NCI-H345 treated with DMSO at 0.1 percent for 48 hours (cell line): ENCODE measurements at regions not wholly inside any gene's neighbourhood (a gene's known extent, or its start where the extent isn't known, plus 50 kb on each side); places are given as distances from the start of the nearest gene placed in this dataset.
"Not testable (repeated sequence)": the region's sequence is repeated elsewhere in the genome, so short reads cannot be mapped to it uniquely, and the experiment has no call there.

ENCODE experiments used
- DNase-seq: peaks from one replicate; lab custom pipeline; 2025; ENCODE audit not compliant: unreplicated experiment; lab: John Stamatoyannopoulos, UW

DNA sequence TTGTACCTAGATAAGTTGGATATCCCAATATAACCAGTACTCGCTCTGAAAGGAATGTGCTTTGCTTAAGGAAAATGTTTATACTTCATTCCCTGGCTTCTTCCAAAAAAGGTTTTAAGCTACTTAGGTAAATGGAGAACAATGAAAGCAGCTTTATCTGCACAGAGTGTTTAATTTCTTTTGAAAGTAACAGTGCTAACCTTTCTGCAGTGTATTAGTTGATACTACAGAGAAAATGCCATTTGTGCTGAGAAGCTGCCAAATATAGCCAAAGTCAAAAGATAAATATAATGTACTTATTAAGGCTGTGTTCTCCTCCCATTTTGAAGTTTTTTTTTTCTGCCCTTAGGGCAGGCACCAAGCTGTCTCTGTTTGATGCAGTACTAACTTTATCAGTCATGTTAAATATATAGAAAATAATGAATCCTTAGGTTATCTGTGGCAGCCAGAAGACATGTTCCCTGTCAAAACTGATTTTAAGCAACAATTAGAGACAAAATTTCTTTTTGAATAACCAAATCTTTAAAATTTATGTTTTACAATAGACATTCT is 145.4 kb upstream of the KITLG start:
- no peak for DNase-seq

- no peak for DNase-seq
Observed at GRCh38 chr12:88723219-88723618, 142.9 kb upstream of the KITLG start.

- DNase-seq = no peak
Observed at GRCh38 chr12:88720785-88721650, 140.7 kb upstream of the KITLG start.

DNA sequence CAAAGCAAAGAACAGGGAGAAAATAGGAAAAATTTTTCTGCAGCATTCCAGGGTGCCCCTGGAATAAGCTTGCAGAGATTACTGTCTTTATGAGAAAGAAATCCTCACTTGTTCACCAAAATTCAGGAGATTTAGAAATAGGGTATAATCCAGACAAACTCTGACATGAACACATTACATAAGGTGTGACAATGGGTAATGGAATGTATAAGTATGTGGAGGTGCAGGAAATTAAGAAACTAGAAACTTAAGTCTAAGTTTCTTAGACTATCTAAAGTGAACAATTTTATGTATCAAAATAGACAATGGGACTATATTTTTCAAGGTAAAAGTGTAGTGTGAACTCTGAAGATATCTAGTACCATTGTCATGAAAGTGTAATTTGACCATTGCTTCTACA is 140.0 kb upstream of the KITLG start:
- DNase-seq = no peak

DNA sequence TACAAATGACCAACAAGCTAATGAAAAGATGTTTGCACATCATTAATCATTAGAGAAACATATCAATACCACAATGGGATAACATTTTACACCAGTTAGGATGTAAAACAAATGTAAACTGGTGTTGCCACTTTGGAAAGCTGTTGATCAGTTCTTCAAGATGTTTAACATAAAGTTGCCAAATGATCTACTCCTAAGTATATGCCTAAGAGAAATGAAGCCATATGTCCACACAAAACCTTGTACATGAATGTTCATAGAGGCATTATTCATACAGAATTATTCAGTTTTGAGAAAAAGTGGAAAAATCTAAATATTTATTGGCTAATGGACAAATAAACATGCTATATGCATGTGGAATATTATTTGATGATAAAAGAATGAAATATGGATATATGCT is 136.9 kb upstream of the KITLG start:
- DNase-seq = no peak

GRCh38 chr12:88716240-88716639 is 136.0 kb upstream of the KITLG start:
- DNase-seq = no peak

DNA sequence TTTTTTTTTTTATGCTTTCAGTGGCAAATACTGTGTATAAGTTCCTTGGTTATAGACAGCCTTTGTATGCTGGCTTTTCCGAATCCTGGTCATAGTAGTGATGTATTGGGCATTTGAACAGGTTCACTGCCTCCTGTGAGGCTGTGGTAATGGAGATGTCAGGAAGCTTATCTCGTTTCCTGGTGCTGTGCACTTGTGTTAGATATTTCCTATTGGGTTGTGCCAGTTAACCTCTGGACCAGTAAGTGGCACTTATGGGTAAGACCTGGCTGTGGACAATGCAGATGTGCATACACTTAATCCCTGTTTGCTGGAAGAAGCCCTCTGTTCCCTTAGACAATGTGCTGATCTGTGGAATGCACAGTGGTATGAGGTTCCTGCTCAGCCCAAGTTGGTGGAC is 135.4 kb upstream of the KITLG start:
- DNase-seq = no peak

GRCh38 chr12:88714263-88714882 is 134.1 kb upstream of the KITLG start:
- not testable (repeated sequence) for DNase-seq

GRCh38 chr12:88707800-88708199 is 127.5 kb upstream of the KITLG start:
- no peak for DNase-seq

GRCh38 chr12:88706286-88706685 is 126.0 kb upstream of the KITLG start:
- no peak for DNase-seq

GRCh38 chr12:88703790-88704189 is 123.5 kb upstream of the KITLG start:
- no peak for DNase-seq

DNA sequence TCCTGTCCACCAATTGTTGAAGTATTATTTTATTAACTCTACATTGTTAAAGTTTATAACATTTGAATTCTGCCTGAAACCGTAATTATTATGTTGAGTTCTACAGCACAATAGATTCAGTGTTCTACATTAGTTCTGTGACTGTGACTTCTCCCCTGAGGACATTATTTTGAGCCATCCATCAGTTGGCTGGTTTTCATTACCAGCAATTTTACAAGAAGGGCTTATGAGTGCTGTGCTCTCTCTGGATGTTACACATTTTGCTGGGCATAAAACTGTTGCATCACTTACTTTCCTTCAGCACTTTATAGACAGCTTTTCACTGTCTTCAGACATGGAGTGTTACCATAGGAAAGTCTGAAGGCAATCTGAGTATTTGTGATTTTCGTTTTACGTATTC is 118.2 kb upstream of the KITLG start:
- no peak for DNase-seq

DNA sequence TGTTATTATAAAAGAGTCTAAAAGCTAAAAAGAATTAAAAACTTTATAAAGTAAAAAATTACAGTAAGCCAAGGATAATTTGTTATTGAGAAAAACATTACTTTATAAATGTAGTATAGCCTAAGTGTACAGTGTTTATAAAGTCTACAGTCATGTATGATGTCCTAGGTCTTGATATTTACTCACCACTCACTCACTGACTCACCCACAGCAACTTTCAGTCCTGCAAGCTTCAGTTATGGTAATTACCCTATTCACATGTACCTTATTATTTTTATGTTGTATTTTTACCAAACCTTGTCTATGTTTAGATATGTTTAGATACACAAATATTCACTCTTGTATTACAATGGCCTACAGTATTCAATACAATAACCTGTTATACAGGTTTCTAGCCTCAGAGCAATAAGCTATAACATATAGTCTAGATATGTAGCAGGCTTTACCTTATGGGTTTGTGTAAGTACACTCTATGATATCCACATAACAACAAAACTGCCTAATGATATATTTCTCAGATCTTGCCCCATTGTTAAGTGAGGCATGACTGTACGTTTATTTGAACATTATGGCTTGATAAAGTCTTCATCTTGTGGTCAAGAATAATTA is 113.7 kb upstream of the KITLG start:
- DNase-seq = no peak

- DNase-seq = no peak
Observed at GRCh38 chr12:88691811-88692210, 111.5 kb upstream of the KITLG start.

DNA sequence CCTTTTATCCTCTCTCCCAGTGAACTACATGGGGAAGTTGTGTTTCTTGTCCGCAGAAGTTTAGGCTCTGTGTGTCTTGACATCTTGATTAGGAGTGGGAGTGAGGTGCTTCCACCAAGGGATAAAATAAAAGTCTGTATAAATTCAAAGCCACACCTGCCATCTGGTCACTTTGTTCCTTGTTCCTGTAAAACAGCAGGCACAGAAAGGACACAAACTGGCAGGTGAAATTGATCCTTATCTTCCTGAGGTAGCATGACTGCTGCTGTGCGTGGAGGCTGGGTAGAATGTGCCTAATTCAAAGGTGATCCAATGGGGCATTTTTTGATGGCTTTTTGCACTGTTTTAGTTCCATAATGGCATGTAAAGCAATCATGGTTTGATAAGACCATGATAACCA is 104.3 kb upstream of the KITLG start:
- DNase-seq = no peak

- DNase-seq = no peak
Observed at GRCh38 chr12:88684170-88684569, 103.9 kb upstream of the KITLG start.

- DNase-seq = no peak
Observed at GRCh38 chr12:88683628-88684027, 103.4 kb upstream of the KITLG start.

DNA sequence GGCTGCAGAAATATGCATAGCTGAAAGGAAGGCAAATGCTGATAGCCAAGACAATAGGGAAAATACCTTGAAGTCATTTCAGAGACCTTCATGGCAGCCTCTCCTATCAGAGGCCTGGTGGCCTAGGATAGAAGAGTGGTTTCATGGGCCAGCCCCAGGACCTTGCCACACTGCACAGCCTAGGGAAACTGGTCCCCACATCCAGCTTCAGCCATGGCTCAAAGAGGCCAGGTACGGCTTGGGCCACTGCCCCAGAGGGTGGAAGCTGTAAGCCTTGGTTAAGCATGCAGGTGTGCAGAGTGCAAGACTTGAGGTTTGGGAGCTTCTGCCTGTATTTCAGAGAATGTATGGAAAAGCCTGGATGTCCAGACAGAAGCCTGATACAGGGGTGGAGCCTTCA is 101.0 kb upstream of the KITLG start:
- no peak for DNase-seq

- no peak for DNase-seq
Observed at GRCh38 chr12:88677464-88677863, 97.2 kb upstream of the KITLG start.

DNA sequence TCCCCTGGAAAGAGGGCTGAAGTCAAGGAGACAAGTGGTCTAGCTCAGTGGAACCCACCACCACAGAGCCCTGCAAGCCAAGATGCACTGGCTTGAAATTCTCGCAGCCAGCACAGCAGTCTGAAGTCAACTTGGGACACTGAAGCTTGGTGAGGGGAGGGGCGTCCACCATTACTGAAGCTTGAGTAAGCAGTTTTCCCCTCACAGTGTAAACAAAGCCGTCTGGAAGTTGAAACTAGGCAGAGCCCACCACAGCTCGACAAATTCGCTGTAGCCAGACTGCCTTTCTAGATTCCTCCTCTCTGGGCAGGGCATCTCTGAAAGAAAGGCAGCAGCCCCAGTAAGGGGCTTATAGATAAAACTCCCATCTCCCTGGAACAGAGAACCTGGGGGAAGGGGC is 87.3 kb upstream of the KITLG start:
- not testable (repeated sequence) for DNase-seq

GRCh38 chr12:88665071-88665470 is 84.8 kb upstream of the KITLG start:
- DNase-seq = no peak

DNA sequence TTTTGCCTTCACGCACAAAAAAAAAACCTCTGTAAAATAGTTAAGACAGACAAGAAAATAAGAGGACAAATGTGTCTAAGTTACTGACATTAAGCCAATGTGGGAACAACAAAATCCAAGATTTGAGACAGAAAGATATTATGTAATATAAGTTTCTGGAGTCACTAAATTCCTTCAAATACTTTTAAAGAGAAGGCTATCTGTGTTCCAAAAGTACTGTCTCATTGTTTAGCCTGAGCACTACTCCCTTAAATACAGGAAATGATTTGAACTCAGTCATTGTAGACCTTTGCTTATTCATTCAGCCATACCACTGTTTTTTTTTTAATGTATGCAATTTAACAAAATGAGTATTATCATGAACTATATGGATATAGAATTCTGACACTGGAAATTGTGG is 82.7 kb upstream of the KITLG start:
- no peak for DNase-seq
